ENCODE measurements at regions not wholly inside any gene's neighbourhood (a gene's known extent, or its start where the extent isn't known, plus 50 kb on each side); places are given as distances from the start of the nearest gene placed in this dataset.

GRCh38 chrX:148229801-148230303 is 248.7 kb downstream of the FMR1NB start:
- Histone ChIP-seq H2BK15ac (ENCODE audit: low read depth, low read length) (no peak overlapping the region), H3K56ac (ENCODE audit: insufficient read length, low read depth, low read length) (no peak overlapping the region), H4K91ac (ENCODE audit: insufficient read length, low read depth, low read length) (no peak overlapping the region), H2AFZ (ENCODE audit: low read length) (no peak overlapping the region), H3K4me2 (ENCODE audit: insufficient read depth, insufficient read length, low read length) (no peak overlapping the region), H2BK12ac (ENCODE audit: insufficient read length, low read depth, low read length) (no peak overlapping the region), H2BK120ac (ENCODE audit: low read depth, low read length, poor library complexity, severe bottlenecking) (no peak overlapping the region), H4K5ac (ENCODE audit: insufficient read length, low read depth, low read length) (no peak overlapping the region), H3K27me3 (ENCODE audit: insufficient read depth, low read length) (no peaks in the 10 kb centered on the region), H3K23me2 (ENCODE audit: insufficient read length, low read depth, low read length, poor library complexity, severe bottlenecking) (no peaks in the 10 kb centered on the region), H3K9ac (ENCODE audit: extremely low read depth, insufficient read length, low read length) (no peak overlapping the region), H4K20me1 (ENCODE audit: control insufficient read depth, insufficient read depth, insufficient read length) (no peaks in the 10 kb centered on the region), H3K23ac (ENCODE audit: insufficient read length, low read depth, low read length) (no peak overlapping the region), H2AK5ac (ENCODE audit: insufficient read length, low read length) (no peak overlapping the region), H3T11ph (ENCODE audit: low read length) (no peak overlapping the region), H4K8ac (replicated peaks; ENCODE audit: insufficient read length, low read depth, low read length) (no peak overlapping the region), H2BK20ac (ENCODE audit: low read depth, low read length, poor library complexity, severe bottlenecking) (no peak overlapping the region), H3K27ac (ENCODE audit: insufficient read length, low read depth, low read length) (no peak overlapping the region), H3K4me1 (ENCODE audit: insufficient read depth, low read length) (no peaks in the 10 kb centered on the region), H3K79me1 (ENCODE audit: insufficient read depth, low read depth, low read length, poor library complexity, severe bottlenecking) (no peaks in the 10 kb centered on the region), H3K79me2 (ENCODE audit: insufficient read depth, low read length) (no peaks in the 10 kb centered on the region), H3K14ac (ENCODE audit: insufficient read depth, low read length) (no peak overlapping the region), H3K9me3 (ENCODE audit: control insufficient read depth, low read depth, low read length) (peaks cover 37% of the 10 kb centered on the region), H3K4ac (ENCODE audit: low read depth, low read length) (no peak overlapping the region), H3K18ac (ENCODE audit: insufficient read length, low read depth, low read length) (no peak overlapping the region), H2BK5ac (ENCODE audit: insufficient read length, low read length) (no peak overlapping the region)
- DNase-seq = no peak
- H3K27me3 Mint-ChIP-seq (ENCODE audit: low read depth) = no peaks in the 10 kb centered on the region
- peaks cover 55 to 70% of the 10 kb centered on the region in 2 experiments for H3K9me3 Mint-ChIP-seq
- TF ChIP-seq, protein P1, sequence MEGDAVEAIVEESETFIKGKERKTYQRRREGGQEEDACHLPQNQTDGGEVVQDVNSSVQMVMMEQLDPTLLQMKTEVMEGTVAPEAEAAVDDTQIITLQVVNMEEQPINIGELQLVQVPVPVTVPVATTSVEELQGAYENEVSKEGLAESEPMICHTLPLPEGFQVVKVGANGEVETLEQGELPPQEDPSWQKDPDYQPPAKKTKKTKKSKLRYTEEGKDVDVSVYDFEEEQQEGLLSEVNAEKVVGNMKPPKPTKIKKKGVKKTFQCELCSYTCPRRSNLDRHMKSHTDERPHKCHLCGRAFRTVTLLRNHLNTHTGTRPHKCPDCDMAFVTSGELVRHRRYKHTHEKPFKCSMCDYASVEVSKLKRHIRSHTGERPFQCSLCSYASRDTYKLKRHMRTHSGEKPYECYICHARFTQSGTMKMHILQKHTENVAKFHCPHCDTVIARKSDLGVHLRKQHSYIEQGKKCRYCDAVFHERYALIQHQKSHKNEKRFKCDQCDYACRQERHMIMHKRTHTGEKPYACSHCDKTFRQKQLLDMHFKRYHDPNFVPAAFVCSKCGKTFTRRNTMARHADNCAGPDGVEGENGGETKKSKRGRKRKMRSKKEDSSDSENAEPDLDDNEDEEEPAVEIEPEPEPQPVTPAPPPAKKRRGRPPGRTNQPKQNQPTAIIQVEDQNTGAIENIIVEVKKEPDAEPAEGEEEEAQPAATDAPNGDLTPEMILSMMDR (conservative IDR thresholded peaks at IDR 0.05) = no peak
- H3K36me3 Mint-ChIP-seq (ENCODE audit: insufficient read depth in 1 of 3, low read depth in 3 of 3) = peaks cover 6 to 13% (median 8%) of the 10 kb centered on the region in 3 experiments; a peak in 6 of 7 replicates
- WGBS (ENCODE audit: extremely low coverage, insufficient read length, low lambda C conversion rate) = no CpG with 5 or more reads among the region's 1 CpG
- H3K4me1 Mint-ChIP-seq = peaks cover 0 to 3% of the 10 kb centered on the region in 2 experiments; a peak in 1 of 4 replicates
- H3K4me3 Mint-ChIP-seq = no peak overlapping the region; a peak in 1 of 5 replicates
- H3K27ac Mint-ChIP-seq = no peak overlapping the region
